ENCODE measurements at regions not wholly inside any gene's neighbourhood (a gene's known extent, or its start where the extent isn't known, plus 50 kb on each side); places are given as distances from the start of the nearest gene placed in this dataset.

DNA sequence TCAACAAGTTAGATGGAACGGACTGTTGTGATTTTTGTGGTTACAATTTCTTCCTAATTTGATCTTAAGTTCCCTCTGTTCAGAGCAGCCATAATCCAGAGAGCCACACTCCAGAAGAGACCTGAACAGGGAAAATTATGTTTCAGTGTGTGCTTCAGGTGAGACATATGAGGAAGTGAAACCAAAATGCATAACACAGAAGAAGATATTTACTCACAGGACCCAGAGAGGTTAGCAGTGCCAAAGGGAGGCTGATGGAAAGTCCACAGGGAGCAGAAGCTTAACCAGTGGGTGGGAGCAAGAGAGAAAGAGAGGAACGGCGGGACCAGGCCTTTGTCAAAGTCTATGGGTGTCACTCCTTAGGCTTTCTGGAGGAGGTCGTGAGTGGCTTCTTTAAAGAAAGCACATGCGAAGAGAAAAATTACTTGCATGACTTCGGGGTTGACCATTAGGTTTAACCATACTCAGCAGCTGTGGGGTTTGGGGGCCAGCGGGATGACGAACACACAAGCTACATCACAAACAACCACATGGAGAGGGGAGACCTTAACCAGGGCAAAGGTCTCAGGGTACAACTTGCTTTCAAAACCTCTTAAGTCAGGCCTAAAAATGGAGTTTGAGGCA lies 141.4 kb downstream of the MED10 start:
- DNase-seq (ENCODE audit: low read depth in 4 of 4, low spot score in 1 of 4) = no peak

DNA sequence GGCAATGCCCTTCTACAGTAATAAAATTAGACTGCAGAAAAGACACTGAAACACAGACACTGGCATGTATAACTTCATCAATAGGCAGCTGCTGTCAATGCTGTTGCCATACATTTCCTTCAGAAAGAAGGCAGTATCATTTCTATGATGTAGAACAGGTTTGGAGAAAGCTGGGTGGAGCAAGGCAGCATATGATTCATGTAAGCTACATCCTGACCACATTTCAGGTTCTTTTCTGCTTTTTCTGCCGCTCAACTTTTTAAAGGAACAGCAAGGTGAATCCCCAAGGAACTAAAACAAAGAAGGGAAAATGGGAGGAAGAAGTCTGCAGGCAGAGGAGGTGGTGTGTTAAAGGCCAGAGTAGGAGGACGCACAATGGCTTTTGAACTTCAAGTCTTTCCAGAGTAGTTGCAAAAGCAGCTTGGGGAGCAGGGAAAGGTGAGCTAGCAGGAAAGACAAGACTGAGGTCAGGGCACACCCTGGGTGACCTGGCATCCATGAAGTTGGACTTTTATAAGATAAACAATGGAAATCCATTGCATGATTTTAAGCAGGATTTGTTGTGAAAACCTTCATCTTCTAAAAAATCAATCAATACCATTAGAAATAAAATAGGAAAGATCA lies 142.1 kb downstream of the MED10 start:
- DNase-seq (ENCODE audit: low read depth in 4 of 4, low spot score in 1 of 4) = no peak

DNA sequence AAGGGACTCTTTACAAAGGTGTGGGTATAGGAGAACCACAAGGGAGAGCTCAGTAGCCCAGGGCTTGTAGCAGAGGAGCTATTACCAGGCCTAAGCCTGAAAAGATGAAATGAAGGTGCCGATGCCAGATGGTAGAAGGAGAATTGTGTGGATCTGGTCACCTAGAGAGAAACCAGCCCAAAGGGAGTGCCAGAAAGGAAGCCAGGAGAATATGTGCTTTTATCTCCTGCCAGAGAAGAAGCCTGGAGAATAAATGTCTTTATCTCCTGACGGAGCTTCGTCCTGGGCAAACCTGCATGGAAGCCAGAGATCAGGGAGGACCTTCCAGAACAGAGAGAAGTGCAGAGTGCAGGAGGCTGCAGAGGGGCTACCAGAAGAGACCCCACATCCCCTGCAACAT lies 142.6 kb downstream of the MED10 start:
- no peak for DNase-seq (ENCODE audit: low read depth in 4 of 4, low spot score in 1 of 4)

DNA sequence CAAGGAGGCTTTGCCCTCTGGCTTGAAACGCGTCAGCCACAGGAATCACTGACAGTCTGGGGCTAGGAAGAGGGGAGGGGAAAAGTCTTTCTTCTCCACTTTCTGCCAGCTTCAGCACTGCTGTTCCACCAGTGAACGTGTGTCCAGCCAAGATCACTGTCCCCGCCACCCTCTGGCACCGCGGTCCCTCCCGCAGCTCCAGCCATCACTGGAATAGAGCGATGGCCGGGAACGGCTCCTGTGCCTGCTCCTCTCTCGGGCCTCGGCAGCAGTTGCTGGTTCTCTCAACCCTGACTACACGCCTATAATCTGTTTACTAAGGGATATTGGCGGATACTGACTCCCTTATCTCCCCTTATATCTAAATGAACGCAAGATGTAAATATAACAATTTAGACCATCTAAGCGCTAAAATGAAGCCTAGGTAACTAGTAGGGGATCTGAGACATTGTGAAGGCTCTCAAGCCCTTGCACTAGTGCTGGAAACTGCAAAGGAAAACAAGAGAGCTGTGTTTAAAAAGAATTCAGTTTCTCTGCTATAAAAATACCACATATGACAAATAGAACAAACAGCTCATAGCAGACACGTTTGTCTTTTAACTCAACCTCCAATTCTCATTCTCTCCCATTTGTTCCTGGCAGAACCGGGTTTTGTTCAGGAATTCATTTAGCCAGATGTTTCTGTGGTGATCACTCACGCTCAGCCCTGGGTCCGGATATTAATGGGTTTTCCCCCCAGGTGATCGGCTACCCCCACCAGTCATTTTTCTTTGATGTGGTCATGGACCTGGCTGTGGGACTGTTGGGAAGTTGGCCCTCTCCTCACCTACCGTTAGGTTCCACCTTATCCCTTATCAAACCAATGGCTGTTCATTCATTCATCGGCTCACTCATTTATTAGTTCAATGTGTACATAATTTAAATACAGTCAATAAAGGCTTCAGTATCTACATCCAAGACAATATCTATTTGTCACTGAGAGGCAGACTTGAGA lies 149.8 kb downstream of the MED10 start:
- no peak for DNase-seq (ENCODE audit: low read depth in 4 of 4, low spot score in 1 of 4)

DNA sequence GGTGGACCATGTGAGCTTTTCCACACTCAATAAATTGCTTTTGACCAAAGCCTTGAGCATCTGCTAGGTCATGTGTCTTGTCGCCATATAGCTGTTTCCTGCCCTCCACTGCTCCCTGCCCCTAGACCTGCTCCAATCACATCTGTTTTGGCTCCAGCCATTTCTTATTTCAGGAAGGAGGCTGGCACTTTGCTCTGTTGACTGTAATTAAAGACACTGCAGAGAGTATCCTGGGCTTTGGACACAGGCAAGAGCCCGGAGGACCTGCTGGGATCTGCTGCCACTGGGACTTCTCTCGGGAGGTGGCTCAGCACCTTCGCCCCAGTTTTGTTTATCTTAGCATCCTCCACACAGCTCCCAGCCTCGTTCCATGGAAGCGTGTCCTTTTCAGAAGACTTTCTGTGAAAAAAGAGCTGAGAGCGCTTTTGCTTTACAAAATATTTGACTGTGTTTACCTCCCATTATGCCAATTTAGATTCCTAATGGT lies 153.2 kb downstream of the MED10 start:
- DNase-seq (ENCODE audit: low read depth in 4 of 4, low spot score in 1 of 4) = no peak

GRCh38 chr5:6224406-6224805 lies 153.9 kb downstream of the MED10 start:
- DNase-seq (ENCODE audit: low read depth in 4 of 4, low spot score in 1 of 4) = no peak

DNA sequence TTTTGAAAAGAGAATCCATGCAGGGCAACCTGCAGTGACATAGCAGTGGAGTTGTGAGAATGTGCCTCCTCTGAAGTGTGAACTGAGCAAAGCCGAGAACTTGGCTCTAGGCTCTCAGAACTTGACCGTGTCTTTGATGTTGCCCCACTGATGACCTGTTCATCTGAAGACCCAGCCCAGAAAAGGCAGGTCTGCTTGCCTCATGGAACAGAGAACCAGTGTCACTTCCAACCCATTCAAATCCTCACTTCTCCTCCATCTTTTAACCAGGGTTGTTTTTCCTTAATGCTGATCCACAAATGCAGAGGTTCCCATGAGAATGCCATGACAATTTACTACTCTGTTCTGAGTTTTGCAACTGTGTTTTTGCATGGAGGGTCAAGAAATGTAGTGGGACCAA lies 155.4 kb downstream of the MED10 start:
- no peak for DNase-seq (ENCODE audit: low read depth in 4 of 4, low spot score in 1 of 4)

- no peak for DNase-seq (ENCODE audit: low read depth in 4 of 4, low spot score in 1 of 4)
These were observed 156.2 kb downstream of the MED10 start for GRCh38 chr5:6222121-6222520.

DNA sequence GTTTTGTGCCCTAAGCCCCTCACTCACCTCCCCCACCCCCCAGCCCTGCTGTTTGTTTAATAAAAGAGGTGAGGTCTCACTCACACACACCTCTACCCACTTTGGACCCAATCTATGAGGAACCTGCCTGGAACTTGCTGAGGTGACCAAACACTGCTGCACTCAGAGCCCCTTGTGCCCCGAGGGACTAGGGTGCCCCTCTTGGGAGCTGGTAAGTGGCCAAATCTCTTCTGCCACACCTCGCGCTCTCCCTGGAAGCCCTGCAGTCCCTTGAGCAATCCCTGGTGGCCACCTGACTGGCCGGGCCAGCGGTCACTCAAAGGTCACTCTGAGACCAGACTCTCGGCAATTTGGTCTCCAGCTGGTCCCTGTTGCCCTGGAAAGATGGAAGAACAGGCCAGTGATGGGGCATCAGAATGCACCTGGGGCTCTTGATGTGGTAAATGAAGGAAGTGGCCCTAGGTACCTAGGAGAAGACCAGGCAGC lies 157.2 kb downstream of the MED10 start:
- DNase-seq (ENCODE audit: low read depth in 4 of 4, low spot score in 1 of 4) = no peak

DNA sequence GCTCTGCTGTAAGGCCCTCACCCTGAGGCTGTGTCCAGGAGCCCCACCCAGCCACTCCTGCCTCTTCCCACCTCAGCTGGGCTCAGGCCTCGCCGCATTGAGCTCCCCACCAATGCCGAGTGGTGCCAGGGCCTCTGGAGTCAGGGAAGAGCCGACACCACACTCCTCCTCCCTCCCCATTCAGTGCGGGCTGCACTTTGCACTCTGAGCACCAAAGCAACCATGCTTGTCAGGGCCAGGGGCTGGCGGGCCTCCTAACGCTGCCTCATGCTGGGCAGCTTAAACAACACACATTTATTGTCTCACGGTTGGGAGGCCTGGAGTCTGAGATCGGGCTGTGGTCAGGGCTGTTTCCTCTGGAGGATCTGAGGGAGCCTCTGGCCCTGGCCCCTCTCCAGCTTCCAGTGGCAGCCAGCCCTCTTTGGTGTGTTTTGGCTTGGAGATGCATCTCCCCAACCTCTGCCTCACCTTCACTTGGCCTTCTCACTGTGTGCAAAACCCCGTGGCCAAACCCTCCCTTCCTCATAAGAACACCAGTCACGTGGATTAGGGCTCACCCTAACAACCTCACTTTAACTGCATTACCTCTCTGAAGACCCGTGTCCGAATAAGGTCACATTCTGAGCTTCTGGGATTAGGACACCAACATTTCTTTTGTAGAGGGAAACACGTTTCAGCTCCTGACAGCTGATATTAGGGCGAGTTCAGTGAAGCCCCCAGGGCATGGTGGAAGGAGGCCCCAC lies 157.8 kb downstream of the MED10 start:
- no peak for DNase-seq (ENCODE audit: low read depth in 4 of 4, low spot score in 1 of 4)

- DNase-seq (ENCODE audit: low read depth in 4 of 4, low spot score in 1 of 4) = no peak
These were observed 159.8 kb downstream of the MED10 start for GRCh38 chr5:6218517-6218916.

DNA sequence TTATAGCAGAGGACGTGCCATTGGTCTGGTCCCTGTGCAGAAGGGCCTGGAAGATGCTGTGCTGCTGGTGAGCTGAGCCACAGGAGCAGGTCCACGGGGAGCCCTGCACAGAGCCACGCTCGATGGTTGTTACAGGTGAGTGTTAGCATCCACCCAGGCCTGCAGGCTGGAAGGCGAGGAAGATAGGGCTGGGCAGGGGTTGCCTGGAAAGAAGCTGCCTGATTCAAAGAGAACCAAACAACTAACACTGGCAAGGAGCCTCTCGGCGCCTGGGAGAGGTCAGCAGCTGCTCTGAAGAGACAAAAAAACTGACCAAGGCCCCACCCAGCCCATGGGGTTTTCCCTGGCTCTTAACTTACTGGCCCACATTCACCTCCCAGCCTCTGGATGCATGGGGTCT lies 160.2 kb downstream of the MED10 start:
- DNase-seq (ENCODE audit: low read depth in 4 of 4, low spot score in 1 of 4) = no peak

- DNase-seq (ENCODE audit: low read depth in 4 of 4, low spot score in 1 of 4) = no peak
These were observed 161.8 kb downstream of the MED10 start for GRCh38 chr5:6216471-6217075.

GRCh38 chr5:6215891-6216290 lies 162.5 kb downstream of the MED10 start:
- DNase-seq (ENCODE audit: low read depth in 4 of 4, low spot score in 1 of 4) = no peak

GRCh38 chr5:6212244-6212643 lies 166.1 kb downstream of the MED10 start:
- no peak for DNase-seq (ENCODE audit: low read depth in 4 of 4, low spot score in 1 of 4)

GRCh38 chr5:6206501-6206900 lies 171.8 kb downstream of the MED10 start:
- DNase-seq (ENCODE audit: low read depth in 4 of 4, low spot score in 1 of 4) = no peak

DNA sequence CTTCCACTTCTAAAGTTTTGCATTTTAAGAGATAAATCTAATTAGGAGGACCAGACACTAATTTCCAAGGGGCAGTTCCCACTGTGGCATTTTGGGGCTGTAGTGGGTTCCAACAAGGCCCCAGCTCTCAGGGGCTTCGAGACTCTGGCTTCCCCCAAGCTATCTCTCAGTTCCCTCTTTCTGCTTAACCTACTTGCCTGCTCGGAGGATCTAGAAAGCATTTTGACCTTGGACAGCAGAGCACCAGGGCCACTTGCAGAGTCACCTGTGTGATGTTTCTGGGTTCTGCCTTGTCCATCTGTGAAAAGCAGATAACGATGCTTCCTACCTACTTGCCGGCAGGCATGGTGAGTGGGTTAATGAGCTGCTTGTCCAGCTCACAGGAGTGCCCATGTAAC lies 175.4 kb downstream of the MED10 start:
- DNase-seq (ENCODE audit: low read depth in 4 of 4, low spot score in 1 of 4) = no peak

GRCh38 chr5:6202149-6202967 lies 176.0 kb downstream of the MED10 start:
- no peak for DNase-seq (ENCODE audit: low read depth in 4 of 4, low spot score in 1 of 4)

DNA sequence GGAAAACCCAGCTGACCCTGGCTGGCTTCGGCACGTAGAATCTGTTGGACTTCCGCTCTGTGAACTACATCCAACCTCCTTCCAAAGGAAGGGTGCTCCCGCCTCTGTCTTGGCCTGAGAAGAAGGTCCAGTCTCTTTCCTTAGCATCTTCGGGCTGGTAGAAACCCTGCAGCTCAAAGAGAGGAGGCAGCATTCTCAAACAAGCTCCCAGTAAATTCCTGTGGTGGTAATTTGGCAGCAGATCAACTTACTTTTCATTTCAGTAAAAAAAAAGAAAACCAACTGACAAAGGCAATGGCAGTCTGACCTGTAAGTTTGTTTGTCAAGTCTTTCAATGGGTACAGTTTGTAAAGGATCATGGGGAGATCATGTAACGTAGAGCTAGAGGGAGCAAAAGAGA lies 176.7 kb downstream of the MED10 start:
- no peak for DNase-seq (ENCODE audit: low read depth in 4 of 4, low spot score in 1 of 4)

DNA sequence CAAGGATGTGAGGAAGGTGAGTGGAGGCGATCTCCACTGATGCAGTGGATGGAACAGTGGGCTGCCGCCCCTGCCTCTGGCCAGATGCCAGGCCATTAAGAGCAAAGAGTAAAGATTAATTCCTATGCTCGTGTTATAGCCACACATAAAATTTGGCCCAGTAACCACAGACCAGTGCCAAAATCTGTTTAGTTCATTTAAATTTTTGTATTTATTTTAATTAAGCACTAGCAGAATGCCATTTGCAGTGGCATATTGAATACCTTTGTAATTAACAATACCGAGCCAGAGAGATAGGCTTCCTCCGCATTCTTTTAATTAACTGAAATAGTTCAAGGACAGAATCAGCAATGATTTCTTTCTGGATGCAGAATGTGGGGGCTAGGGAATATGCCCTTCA lies 179.8 kb downstream of the MED10 start:
- no peak for DNase-seq (ENCODE audit: low read depth in 4 of 4, low spot score in 1 of 4)
